HS-5 (cell line): ENCODE measurements at regions not wholly inside any gene's neighbourhood (a gene's known extent, or its start where the extent isn't known, plus 50 kb on each side); places are given as distances from the start of the nearest gene placed in this dataset.

Experiments used
- DNase-seq: peaks from one replicate; pipeline ENCODE4 v3.0.0-alpha.2; 2012; ENCODE audit warnings: low read depth

DNA sequence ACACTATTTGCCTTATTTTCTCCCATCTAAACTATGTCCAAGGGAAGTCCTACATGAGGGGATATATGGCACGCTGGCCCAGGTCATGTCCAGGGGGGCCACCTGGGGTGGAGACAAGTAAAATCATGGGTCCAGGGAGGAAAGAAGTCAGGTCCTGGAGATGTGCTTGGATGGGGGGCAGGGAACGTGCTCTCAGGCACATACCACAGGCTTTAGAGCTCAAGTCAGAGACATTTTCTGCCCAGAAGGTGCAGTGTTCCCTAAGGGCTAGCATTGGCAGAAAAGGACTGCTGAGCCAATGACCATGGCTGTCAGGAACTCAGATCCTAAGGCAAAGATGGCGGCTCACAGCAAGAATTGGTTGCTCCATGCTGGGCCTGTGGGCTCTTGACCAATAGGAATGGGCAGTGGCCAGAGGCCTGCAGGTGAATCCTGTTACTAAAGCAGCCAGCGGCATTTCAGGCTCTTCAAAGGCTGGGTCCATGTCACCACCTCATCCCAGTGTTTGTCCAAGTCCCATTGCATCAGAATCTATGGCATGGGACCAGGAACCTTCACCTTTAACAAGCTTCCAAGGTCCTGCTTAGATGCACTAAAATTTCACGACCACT lies 175.0 kb downstream of the RPLP1 start:
- DNase-seq, result no peak

DNA sequence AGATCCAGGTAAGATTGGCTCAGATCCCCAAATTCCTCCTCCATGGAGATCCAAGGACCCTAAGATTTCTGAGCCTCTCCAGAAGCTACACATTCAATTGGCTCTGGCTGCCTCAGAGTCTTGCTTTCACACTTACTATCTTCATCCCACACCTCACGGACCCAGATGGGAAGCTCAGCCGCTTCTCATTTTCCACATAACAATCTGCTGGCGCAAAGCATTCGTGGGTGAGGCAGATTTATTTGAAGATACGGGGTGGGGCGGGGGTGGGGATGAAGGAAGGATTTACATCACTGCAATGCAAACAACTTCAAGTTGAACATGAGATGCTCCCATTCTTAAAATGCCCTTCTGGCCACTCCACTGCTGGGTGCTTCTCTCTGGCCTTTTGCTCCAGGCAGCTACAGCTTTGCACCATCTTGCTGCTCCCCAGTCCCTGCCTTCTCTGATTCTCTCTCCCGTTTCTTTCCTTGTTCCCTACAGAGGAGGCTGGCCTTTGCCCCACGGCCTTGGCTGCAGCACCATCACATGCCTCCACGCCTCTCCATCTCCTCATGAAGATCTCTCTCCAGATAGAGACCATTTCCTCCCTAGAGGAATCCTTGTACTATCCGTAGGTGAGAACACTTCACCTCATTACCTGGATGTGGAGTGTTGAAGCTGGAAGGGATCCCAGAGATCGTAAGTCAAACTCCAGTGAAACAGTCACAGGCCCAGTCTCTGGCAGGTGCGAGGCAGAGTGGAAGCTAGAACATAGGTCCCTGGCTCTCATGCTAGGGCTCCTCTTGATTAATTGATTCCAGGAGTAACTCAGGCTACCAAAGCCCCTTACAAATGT lies 175.9 kb downstream of the RPLP1 start:
- no peak for DNase-seq

GRCh38 chr15:69629631-69630161 lies 177.1 kb downstream of the RPLP1 start:
- DNase-seq, result no peak

DNA sequence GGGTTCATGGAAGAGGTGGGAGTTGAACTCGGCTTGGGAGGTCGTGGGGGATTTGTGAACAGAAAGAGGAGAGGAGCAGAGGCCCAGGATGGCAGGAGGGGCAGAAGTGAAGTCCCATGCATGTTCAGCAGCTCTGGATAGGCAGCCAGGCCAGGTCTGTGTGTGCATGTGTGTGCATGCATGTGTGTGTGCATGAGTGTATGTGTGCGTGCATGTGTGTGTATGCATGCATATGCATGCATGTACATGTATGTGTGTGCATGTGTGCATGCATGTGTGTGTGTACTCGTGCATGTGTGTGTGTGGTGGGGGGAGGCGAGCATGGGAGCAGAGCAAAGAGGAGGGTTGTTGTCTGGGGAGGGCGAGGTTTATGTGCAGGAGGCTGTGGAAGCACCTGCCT lies 178.4 kb downstream of the RPLP1 start:
- DNase-seq, result no peak

GRCh38 chr15:69631978-69632377 lies 179.4 kb downstream of the RPLP1 start:
- no peak for DNase-seq

DNA sequence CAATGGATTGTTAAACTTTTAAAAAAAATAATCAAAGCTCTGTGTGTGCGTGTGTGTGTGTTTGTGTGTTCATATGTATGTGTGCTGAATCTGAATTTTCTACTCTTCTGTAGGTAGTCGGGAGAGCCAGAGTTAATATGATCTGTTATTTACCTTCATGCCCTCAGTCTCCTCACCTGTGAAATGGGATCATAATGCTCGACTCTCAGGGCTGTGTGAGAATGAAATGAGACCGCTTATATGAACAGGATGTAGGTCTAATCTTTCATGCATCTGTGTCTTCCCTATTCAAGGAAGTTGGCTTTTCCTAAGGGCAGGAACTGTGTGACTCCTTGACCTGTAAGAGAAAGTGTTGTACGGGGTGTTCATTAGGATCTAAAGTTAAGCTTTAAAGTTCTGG lies 182.2 kb downstream of the RPLP1 start:
- DNase-seq, result no peak

DNA sequence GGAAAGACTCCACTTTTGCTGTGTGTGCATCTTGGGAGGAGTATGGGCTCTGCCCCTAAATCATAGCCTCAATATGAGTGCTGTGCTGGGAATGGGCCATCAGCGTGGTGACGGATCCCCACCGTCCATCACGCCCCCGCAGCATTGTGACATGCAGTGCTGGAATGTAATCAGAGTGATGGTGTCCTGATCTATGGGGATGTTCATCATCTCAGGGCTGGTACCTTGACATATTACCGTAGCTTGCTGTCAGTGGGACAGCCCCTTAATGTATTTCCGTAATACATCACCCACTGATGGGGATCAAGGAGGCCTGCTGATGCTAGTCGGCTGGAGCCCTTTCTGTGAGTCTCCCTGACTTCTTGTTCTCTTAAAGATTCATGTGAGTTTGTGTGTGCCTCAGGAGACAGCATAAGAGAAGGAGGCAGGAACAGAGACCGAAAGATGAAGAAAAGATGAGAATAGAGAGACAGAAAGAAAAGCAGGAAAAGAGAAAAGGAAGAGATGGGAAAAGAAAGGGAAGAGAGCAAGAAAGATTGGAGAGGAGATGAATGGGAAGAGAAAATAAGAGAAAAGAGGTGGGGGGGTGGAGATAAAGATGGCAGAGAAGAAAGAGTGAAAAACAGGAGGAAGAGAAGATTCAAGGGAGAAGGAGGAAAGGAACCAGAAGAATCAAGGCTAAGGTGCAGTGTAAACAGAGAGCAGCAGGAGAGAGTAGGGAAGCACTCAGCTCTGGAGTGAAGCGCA lies 183.7 kb downstream of the RPLP1 start:
- no peak for DNase-seq

GRCh38 chr15:69637818-69638217 lies 185.2 kb downstream of the RPLP1 start:
- DNase-seq, result no peak

DNA sequence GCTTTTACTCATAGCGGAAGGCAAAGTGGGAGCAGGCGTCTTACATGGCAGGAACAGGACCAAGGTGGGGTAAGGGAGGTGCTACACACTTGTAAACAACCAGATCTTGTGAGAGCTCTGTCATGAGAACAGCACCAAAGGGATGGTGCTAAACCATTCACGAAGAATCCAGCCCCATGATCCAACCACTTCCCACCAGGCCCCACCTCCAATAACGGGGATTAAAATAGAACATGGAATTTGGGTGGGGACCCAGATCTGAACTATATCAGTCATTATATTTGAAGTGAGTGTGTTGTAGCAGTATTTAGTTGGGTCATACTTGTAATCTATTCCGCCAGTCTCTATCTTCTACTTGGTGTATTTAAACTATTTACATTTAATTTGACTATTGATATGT lies 190.9 kb downstream of the RPLP1 start:
- DNase-seq, result no peak

DNA sequence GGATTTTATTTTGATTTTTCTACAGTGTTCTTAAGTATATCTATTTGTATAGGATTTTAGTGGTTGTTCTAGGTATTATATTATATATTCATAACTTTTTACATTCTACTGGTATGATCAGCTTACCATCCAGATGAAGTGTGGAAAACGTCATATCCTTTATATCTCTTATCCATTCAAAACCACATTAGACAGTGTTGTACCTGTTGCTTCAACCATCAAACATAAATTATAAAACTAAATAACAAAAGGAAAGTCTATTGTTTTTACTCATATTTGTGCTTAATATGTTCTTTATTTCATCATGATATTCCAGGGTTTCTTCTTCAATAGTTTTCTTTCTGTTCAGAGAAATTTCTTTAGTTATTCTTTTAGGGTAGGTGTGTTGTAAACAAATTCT lies 191.4 kb downstream of the RPLP1 start:
- no peak for DNase-seq

- no peak for DNase-seq
These were observed 192.3 kb downstream of the RPLP1 start for GRCh38 chr15:69644876-69645275.

GRCh38 chr15:69647142-69647513 lies 194.5 kb downstream of the RPLP1 start:
- no peak for DNase-seq

DNA sequence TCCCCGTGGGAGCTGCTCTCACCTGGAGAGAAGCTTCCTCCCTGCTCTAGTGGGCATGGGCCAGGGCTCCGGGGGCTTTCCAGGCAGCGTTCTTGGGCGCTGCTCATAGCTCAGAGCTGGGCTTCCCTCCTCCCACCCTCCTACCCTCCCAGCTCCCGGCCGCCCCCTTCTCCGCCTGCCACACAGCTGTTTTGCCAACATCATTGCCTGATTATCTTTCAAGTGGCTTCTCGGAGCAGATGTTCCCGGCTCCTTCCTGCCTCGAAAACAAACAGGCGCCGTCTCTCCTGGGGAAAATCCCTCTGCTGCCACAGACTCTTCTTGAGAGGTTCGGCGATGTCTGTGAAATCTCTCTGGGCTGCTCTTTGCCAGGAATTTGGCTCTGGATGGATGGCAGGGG lies 195.6 kb downstream of the RPLP1 start:
- DNase-seq, result no peak

DNA sequence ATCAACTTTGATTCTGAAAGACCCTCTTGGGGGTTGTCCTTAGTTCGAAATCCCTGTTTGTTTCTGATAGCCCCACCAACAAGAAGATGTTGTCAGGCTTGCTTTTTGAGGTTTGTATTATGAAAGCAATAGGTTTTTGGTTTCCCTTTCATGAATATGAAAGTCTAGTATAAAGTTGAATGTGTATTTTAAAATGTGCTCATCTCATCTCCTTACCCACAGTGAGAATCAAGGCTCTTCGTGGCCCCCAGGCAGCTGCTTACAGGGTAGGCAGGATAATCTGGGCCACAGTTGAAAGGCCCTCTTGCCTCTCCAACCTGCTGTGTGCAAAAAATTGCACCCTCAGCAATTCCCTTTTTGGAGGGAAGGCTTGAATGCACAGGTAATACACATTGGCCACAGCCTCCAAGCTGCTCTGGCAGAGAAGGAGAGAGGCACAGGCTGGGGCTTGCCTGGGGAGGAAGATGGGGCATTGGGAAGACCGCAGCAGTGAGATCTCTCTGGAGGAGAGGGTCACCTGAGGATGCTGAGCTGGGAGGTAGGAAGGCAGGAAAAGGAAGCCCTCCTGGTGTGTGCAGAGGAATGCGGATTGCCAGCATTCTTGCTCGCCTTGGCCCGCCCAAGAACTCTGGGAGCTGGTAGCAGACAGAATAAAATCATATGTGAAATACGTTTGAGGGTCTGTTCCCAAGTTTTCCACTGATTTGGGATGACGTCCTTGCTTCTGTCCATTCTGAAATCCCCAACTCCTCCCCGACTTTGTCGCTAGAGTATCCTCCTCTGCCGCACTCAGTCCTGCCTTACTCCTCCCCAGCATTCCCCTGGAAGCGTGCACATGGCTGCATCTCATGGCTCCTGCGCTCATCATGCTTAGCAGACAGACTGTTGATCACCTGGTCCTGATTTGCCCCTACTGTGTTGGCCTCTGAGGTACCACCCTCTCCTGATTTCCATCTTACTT lies 196.4 kb downstream of the RPLP1 start:
- no peak for DNase-seq

DNA sequence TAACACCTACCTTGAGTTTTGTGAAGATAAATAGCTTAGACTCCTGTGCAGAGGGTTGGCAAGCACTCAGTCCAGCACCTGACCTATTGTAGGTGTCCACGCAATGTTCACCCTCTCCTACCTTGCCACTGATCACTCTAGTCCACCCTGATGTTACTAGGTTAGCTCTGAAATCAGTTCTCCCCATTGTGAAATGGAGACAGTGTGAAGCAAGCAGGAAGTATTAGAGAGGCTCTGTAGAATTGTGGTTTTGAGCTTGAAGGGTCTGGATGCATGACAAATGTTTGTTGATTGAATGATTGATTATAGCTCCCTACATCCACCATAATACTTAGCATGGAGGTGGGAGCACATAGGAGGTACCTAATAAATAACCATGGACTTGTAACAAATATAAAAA lies 199.7 kb downstream of the RPLP1 start:
- no peak for DNase-seq

- no peak for DNase-seq
These were observed 200.2 kb downstream of the RPLP1 start for GRCh38 chr15:69652751-69653305.

DNA sequence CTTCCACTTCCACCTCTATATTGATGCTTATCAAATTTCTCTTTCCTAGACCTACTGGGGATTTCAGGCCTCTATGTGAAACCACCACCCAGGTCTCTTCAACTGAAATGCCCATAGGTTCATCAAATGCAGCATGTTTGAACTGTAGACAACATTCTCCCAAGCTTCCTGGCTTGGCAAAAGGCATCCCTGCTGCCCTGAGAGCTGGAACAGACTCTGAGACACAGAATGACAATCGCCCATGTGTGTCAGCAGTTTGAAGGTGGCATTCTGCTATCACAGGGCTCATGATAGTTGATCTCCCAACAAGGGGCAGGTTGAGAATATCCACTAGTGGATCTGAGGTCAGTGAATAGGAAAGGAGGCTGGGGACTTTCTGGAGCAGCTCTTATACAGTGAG lies 200.7 kb downstream of the RPLP1 start:
- no peak for DNase-seq

- DNase-seq, result no peak
These were observed 201.2 kb downstream of the RPLP1 start for GRCh38 chr15:69653846-69654245.

DNA sequence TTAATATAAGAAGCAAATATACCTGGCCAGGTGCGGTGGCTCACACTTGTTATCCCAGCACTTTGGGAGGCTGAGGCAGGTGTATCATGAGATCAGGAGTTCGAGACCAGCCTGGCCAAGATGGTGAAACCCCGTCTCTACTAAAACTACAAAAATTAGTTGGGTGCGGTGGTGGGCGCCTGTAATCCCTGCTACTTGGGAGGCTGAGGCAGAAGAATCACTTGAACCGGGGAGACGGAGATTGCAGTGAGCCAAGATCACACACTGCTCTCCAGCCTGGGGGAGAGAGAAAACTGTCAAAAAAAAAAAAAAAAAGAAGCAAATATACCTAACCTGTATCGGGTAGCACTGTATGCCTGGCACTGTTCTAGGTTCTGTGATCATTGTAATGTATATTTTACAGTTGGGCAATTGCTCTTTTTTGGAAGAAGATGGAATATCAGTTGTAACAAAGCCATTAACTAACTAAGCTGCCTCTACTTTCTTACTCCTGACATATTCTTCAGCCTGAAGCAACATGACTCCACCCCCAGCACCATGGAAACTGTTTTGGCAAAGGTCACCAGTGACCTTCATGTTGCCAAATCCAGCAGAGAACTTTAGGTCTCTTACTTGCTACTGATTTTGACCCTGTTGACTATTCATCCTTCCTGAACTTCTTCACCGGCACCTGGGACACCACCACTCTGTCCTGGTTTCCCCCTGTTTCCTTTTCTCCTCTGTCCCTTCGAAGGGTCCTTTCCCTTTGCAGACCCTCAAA lies 203.8 kb downstream of the RPLP1 start:
- DNase-seq, result no peak

- DNase-seq, result no peak
These were observed 205.0 kb downstream of the RPLP1 start for GRCh38 chr15:69657626-69658025.
